HG03354 (cell line): ENCODE measurements at regions not wholly inside any gene's neighbourhood (a gene's known extent, or its start where the extent isn't known, plus 50 kb on each side); places are given as distances from the start of the nearest gene placed in this dataset.
"Not testable (repeated sequence)": the region's sequence is repeated elsewhere in the genome, so short reads cannot be mapped to it uniquely, and the experiment has no call there.

Experiments
- ATAC-seq: cut with Tn5 transposase; IDR thresholded peaks from one replicate; pipeline ENCODE4 v1.9.1; 2021; ENCODE audit warnings: mild to moderate bottlenecking; ENCODE audit not compliant: unreplicated experiment, poor library complexity, severe bottlenecking

DNA sequence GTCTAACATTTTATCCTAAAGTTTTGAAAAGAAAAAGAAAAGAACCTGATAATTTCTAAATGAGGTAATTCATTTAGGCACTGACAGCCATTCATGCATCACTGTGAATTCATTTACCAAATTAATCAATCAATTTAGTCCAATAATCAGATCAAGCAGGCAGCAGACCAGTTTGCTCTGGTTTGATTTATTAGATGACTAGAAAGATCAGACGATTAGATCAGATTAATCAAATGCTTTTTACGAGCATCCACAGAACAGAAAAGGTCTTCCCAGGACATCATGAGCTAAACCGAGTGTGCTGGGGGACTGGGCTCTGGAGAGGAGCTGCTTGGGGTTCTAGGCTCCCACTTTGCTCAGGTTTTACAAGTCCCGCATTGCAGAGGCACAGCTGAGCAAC lies 226.5 kb upstream of the MYO3A start:
- ATAC-seq, result no peak

DNA sequence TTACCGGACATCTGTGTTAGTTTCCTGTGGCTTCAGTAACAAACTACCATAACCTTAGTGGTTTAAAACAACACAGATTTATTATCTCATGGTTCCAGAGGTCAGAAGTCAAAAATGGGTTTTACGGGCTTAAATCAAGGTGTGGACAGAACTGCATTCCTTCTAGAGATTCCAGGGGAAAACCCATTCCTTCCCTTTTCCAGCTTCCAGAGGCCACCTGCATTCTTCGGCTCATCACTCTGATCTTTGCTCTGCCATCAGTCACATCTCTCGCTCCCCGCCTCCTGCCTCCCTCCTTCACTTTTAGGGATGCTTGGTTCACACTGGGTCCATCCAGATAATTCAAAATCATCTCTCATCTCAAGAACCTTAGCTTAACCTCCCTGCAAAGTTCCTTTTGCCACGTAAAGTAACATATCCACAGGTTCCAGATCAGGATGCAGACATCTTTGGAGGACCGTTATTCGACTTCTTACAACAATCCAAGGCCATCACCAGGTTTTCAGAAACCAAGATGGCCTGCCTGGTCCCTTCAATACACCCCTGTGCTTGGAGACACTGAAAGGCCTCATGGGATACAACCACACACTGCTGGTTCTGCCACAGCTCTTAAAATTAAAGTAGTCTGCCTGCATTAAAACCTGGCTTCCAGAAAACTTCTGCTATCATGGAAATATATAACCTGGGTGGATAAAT lies 225.9 kb upstream of the MYO3A start:
- no peak for ATAC-seq

DNA sequence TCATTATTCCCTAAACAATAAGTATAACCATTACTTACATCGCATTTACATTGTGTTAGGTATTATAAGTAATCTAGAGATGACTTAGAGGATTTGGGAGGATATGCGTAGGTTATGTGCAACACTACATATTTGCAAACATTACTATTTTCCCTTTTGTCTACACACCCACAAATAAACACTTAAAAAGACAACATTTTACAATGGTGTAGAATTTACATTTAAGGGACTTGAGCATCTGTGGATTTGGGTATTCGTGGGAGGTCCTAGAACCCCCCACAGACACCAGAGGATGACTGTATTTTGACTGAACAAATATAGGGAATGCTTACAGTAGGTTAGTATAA lies 220.2 kb upstream of the MYO3A start:
- ATAC-seq, result no peak

DNA sequence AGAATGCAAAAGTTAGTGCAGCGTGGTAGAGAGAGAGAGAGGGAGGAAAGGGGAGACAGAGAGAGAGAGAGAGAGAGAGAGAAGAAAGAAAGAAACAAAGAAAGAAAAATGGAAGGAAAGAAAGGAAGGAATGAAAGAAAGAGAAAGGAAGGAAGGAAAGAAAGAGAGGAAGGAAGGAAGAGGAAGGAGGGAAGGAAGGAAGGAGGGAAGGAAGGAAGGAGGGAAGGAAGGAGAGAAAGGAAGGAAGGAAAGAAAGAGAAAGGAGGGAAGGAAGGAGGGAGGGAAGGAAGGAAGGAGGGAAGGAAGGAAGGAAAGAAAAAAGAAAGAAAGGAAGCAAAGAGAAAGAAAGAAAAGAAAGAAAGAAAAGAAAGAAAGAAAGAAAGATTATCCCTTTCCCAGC lies 209.8 kb upstream of the MYO3A start:
- ATAC-seq, result no peak

DNA sequence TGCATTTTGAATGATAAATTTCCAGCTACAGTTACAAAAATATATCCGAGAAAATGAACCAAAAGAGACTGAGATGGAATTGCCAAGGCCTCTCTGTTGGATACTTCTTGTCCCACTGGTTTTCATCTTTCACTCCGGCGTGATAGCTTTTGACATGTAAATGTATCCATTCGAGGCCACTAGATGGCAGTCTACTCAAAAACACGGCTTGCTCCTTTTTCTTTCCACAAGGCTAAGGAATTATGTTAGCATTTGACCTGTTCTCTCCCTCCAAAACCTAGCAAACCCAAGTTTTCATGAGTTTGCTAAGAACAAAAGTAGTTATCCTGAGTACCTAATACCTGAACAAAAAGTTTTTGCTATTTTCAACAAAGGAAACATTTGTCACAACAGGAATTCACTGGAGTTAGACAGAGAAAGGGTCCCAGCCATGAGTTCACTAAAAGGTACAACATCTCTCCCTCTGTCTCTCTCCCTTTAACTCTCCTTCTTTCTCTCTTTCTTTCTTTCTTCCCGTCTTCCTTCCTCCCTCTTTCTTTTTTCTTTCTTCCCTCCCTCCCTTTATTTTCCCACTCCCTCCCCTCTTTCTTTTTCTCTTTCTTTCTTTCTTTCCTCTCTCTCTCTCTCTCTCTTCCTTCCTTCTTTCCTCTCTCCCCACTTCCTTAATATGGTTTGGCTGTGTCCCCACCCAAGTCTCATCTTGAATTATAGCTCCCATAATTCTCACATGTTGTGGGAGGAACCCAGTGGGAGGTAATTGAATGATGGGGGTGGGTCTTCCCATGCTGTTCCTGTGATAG lies 207.9 kb upstream of the MYO3A start:
- peak; percentile 95 for ATAC-seq

DNA sequence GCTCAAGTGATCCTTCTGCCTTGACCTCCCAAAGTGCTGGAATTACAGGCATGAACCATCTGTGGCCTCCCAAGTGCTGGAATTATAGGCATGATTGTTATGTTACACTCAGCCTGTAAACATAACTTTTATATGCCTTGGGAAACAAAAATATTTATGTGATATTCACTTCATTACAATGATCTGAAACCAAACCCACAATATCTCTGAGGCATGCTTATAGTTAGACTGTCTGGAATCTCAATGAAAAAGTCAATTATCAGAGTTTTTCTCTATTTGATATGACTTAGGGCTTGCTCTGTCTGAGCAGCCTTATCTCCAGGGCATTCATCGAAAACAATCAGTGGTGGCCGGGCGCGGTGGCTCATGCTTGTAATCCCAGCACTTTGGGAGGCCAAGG lies 195.3 kb upstream of the MYO3A start:
- no peak for ATAC-seq

DNA sequence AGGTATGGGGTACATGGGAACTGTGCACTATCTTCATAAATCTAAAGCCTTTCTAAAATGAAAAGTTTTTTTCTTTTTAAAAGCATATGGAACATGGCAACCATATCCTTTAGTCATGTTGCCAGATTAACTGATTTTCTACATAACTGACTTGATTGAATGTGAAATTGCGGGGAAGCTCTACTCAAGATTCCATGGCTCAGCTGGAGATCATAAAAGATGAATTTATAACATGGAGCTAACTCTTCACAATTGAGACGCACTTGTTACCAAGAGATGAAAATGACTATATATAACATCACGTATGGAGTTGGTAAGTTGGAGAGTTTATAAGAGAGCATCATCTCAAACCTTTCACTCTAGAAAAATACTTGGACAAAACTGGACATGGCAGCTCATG lies 190.2 kb upstream of the MYO3A start:
- no peak for ATAC-seq

DNA sequence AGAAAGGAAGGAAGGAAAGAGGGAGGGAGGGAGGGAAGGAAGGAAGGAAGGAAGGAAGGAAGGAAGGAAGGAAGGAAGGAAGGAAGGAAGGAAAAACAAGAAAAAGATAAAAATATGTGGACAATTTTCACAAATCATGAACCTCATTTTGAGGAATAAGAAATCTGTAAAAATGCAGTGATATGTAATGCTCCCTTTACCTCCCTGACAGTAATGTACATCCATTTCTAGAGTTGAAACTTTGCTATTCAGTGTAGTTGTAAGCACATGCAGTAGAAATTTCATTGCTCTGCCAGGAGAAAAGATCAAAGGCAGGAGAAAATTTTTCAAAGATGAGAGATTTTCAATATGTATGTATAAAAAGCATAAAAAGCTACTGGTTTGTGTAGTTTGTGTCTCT lies 189.5 kb upstream of the MYO3A start:
- no peak for ATAC-seq

DNA sequence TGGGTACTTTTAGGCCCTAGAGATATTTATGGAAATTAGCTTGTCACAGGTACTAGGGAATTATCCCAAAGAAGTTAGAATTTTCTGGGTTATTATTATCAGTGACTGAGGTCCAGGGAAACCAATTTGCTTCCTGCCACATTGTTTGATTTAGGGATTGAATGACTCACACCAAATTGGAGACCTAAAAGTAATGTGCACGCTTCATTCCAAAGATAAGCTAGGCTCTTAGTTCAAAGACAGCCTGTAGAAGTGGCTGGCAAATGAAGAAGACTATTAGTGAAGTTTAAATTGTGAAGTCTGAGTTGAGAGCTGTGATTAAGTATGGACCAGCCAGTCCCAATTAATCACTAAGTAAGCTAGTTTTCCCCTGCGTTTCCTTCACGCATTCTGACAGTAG lies 188.1 kb upstream of the MYO3A start:
- ATAC-seq, result no peak

DNA sequence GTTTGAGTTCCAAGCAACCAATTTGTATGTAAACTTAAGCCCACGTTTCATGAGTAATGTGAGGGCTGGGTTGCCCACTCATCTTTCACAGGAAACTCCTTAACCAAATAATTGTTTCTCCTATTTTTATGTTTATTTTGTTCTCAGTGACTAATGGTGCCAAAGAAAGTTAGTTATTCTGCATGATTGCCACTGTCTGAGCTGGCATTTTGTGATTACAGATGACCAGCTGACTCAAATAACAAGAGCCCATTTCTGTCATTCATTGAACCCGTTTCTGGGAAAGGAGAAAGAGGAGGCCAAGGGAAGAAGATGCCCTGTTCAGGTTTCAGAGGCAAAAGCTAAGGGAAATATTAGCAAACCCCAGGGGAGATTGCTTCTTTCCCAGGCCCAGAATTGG lies 186.9 kb upstream of the MYO3A start:
- no peak for ATAC-seq

DNA sequence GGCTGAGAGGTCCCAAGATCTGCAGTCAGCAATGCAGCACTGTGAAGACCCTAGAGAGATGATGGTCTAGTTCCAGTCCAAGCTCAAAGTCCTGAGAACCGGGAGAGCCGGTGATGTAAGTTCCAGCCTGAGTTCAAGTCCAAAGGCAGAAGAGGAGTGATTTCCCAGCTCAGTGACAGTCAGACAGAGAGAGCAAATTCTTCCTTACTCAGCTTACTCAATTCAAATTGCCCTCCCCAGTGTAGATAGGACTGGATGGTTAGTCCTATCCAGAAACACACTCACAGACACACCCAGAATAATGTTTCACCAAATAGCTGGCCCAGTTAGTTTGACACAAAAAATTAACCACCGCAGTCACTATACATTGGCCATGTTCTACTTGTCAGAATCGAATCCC lies 185.5 kb upstream of the MYO3A start:
- ATAC-seq, result no peak

DNA sequence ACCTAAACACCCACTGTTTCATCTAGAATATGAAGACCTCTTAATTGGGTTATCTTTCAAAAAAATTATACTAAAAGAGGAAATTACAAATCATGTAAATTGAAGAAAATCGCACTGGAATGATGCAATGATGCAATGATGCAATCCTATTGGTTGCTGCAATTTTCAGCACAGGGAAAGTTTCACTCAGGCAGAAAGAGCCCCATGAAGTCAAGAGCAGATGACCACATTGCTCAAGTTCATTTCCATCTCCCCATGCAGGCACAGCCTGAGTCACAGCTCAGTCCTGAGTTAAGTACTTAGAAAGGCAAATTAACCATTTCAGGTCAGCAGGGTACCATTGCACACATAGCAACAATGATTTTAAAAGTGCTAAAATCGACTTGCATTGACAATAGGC lies 180.3 kb upstream of the MYO3A start:
- no peak for ATAC-seq

DNA sequence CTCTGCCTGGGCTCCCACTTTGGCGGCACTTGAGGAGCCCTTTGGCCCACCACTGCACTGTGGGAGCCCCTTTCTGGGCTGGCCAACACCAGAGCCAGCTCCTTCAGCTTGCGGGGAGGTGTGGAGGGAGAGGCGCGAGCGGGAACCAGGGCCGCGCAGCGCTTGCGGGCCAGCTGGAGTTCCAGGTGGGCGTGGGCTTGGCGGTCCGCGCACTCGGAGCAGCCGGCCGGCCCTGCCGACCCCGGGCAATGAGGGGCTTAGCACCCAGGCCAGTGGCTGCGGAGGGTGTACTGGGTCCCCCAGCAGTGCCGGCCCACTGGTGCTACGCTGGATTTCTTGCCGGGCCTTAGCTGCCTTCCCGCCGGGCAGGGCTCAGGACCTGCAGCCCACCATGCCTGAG lies 178.2 kb upstream of the MYO3A start:
- ATAC-seq, result not testable (repeated sequence)

DNA sequence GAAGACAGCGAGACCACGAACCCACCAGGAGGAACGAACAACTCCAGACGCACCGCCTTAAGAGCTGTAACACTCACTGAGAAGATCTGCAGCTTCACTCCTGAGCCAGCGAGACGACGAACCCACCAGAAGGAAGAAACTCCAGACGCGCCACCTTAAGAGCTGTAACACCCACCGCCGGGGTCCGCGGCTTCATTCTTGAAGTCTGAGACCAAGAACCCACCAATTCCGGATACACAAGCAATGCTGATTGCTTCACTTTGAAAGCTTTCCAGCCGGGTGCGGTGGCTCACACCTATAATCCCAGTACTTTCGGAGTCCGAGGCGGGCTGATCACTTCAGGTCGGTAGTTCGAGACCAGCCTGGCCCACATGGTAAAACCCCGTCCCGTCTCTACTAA lies 177.2 kb upstream of the MYO3A start:
- ATAC-seq, result no peak

DNA sequence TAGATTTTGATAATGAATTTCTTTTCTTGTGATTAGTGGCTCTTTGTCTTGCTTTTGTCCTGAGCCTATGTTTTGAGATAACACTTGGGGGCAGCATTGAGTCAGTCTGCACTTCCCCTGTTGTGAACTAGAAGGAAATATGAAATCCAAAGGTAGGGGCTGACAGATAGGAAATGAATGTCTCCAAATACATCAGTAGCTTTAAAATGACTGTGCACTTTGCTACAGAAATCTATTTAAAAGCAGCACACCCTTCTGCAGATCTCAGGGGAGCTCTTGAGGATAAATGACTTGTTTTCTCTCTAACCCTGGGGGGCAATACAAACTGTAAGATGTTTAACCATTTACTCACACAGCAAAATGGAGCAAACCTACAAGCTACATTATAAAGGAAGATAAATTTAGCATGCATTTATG lies 176.0 kb upstream of the MYO3A start:
- peak; percentile 53 for ATAC-seq

DNA sequence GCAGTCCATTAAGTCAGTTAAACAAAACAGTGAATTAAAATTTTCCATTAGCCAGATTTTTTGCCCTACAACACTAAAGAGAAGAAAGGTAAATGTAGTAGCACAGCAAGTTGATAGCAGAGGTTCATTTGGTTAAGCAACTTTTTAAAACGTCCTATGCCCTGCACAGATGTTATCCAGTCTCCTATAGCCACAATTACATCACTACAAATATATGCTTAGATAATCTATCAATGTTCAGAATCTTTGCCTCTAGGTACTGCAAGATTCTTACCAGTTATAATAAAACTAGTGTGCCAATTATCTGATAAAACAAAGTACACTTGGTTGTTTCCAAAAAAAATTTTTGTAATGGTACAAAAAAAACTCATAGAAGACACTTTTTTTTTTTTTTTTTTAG lies 175.5 kb upstream of the MYO3A start:
- ATAC-seq, result no peak

DNA sequence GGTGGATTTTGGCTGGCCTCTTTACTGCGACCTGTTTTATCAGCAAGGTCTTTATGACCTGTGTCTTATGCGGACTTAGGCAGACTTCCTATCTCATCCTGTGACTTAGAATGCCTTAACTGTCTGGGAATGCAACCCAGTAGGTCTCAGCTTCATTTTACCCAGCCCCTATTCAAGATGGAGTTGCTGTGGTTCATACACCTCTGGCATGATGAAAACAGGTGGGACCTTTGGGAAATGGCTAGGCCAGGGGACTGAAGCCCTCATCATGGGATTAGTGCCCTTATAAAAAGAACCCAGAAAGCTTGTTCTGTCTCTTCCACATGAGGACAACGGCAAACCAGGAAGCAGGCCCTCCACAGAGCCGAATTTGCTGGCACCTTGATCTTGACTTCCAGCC lies 172.1 kb upstream of the MYO3A start:
- no peak for ATAC-seq

DNA sequence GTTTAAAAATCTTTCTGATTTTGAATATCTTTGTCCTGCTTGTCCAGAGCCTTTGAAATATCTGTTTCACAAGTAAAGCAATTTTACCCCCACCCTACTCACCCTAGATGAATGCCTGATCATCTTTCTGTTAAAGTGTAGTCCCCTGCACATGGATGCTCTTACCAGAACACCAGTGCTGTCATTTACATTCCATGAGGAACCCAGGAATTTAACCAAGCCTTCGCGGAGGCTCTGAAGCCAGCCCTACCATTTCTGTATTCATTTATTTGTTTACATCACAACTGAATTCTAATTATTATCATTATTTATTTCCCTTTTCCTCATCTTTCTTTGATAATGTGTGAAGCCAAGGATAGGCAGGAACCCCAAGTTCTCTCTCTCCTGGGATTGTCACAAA lies 167.8 kb upstream of the MYO3A start:
- no peak for ATAC-seq

DNA sequence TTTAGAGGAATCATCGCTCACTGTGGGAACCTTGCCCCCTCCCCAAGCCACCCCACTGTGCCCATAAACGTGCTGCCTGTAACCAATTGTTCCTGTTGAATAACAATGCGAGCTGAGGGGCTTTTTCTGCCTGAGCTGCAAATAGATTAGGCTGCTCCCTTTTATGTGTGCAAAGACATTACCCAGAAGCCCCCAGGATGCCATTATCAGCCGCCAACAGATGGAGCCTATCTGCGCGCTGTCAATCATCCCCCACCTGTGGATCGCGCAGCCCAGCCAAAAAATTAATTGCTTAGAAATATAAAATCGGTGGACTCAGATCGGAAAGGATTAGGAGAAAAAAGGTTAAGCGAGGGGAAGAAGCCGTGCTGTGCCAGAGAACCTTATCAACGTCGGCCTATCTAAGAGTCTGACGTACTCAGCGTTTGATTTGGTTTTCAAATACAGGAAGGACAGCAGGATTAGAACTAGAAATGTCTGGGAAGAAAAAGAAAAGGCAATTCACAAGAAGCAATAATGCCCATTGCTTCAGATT lies 167.3 kb upstream of the MYO3A start:
- ATAC-seq, result no peak

DNA sequence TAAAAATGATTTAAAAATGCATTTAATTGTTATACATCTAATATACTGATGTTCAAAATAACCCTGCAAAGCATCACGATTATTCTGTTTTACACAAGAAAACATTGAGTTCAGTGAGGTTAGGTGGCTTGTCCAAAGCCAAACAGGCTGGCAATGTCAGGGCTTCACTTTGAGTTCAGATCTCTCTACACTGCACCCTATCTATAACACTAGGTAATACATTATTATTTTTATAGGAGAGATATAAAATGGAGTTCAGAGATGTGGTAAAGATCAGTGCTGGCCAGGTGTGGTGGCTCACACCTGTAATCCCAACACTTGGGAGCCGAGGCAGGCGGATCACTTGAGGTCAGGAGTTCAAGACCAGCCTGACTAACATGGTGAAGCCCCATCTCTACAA lies 165.9 kb upstream of the MYO3A start:
- no peak for ATAC-seq

DNA sequence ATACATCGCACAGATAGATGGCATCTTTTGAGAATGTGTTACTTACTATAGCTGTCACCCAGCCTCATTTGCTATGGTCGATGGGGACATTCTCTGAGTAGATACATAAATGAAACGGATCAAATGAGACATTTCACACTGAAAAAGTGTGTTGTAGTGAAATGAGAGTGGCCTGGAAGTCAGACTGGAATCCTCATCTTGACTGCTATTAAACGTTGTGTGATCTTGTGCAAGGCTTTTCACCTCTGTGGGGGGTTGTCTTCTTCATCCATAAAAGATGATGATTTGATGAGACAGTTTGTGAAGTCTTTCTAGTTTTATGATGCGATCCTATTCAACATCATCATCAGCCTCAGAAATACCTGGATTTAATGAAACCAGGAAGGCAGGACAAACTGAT lies 155.4 kb upstream of the MYO3A start:
- ATAC-seq, result no peak
